Uterus (tissue), 2 donors: ENCODE measurements at regions not wholly inside any gene's neighbourhood (a gene's known extent, or its start where the extent isn't known, plus 50 kb on each side); places are given as distances from the start of the nearest gene placed in this dataset.

Experiments
- POLR2A ChIP-seq, 2 donors: fragments of 450-650 bp; IDR thresholded peaks; one replicate each; pipeline ENCODE4 v1.6.1; 2016; ENCODE audit warnings: antibody characterized with exemption in 2 of 2, mild to moderate bottlenecking in 1 of 2, moderate library complexity in 1 of 2
- TF ChIP-seq, protein P1 (sequence below), 4 experiments: fragments of 200-600 bp in 2 of 4; fragments of 450-650 bp in 2 of 4; sonication (generic) in 2 of 4; IDR thresholded peaks; one replicate each; pipeline ENCODE4 v1.5.1; 2016 to 2019; ENCODE audit warnings: antibody characterized with exemption in 4 of 4, mild to moderate bottlenecking in 2 of 4, moderate library complexity in 1 of 4

DNA sequence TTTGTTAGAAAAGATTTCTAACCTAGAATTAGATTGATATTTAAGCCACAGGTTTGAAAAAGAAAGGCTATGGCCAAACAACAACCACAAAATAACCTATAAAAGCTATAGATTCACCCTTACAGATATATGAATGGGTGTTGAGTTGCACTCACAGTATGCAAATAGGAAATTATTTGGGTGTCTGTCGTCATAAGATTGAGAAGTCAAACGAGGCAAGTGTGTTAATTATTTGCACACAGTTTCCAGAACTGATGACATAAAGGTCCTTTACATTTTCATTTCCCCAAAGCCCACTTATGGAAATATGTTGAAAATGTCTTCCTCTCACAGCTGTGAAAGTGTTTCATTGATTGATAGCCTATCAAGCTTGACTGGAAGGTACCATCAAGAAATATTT, 101.2 kb upstream of the CXCL13 start:
- TF ChIP-seq, protein P1, sequence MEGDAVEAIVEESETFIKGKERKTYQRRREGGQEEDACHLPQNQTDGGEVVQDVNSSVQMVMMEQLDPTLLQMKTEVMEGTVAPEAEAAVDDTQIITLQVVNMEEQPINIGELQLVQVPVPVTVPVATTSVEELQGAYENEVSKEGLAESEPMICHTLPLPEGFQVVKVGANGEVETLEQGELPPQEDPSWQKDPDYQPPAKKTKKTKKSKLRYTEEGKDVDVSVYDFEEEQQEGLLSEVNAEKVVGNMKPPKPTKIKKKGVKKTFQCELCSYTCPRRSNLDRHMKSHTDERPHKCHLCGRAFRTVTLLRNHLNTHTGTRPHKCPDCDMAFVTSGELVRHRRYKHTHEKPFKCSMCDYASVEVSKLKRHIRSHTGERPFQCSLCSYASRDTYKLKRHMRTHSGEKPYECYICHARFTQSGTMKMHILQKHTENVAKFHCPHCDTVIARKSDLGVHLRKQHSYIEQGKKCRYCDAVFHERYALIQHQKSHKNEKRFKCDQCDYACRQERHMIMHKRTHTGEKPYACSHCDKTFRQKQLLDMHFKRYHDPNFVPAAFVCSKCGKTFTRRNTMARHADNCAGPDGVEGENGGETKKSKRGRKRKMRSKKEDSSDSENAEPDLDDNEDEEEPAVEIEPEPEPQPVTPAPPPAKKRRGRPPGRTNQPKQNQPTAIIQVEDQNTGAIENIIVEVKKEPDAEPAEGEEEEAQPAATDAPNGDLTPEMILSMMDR (IDR thresholded peaks at IDR 0.05), result no peak
- no peak for TF ChIP-seq POLR2A (IDR thresholded peaks at IDR 0.05)
